ENCODE measurements at regions not wholly inside any gene's neighbourhood (a gene's known extent, or its start where the extent isn't known, plus 50 kb on each side); places are given as distances from the start of the nearest gene placed in this dataset.
"Not testable (repeated sequence)": the region's sequence is repeated elsewhere in the genome, so short reads cannot be mapped to it uniquely, and the experiment has no call there.

GRCh38 chr20:26251376-26251775 is 554.7 kb upstream of the ZNF337 start:
- TF ChIP-seq CTCF (IDR thresholded peaks at IDR 0.05; ENCODE audit: low read depth, low read length); EZH2phosphoT487 (IDR thresholded peaks at IDR 0.05; ENCODE audit: low read depth): not testable (repeated sequence)

Data from OCI-LY3 (cell line).